ENCODE measurements at regions not wholly inside any gene's neighbourhood (a gene's known extent, or its start where the extent isn't known, plus 50 kb on each side); places are given as distances from the start of the nearest gene placed in this dataset.

GRCh38 chr10:128540128-128540762, 414.0 kb upstream of the MKI67 start:
- Histone ChIP-seq H3K27ac (no peak overlapping the region), H3K9me3 (no peaks in the 10 kb centered on the region), H3K36me3 (no peaks in the 10 kb centered on the region), H3K4me1 (no peaks in the 10 kb centered on the region), H3K4me3 (no peak overlapping the region), H3K27me3 (peaks cover 0 to 16% of the 10 kb centered on the region in 2 donors)
- TF ChIP-seq CTCF (IDR thresholded peaks at IDR 0.05) (no peak), POLR2A (IDR thresholded peaks at IDR 0.05) (no peak)
- DNase-seq, result no peak
- no peak for ATAC-seq
- 24% methylated on average over 18 of the region's 38 CpGs for WGBS (ENCODE audit: insufficient coverage, low coverage, low lambda C conversion rate, missing lambda C conversion rate)
- intact Hi-C loops (cut with DNase I), result no loop called here

- DNase-seq (no peak), ATAC-seq (peak in 2 of 4 donors; percentile 35 to 37)
- H3K36me3 ChIP-seq, result no peaks in the 10 kb centered on the region
- H3K9me3 ChIP-seq, result no peaks in the 10 kb centered on the region
- intact Hi-C loops (cut with DNase I), result no loop called here
- no peak overlapping the region for H3K27ac ChIP-seq
- TF ChIP-seq POLR2A (IDR thresholded peaks at IDR 0.05) (no peak), CTCF (IDR thresholded peaks at IDR 0.05) (peak in 1 of 4 donors; percentile 5)
- no peak overlapping the region for H3K4me3 ChIP-seq
- H3K27me3 ChIP-seq, result peaks cover 0 to 16% of the 10 kb centered on the region in 2 donors
- 3% methylated on average over 46 of the region's 46 CpGs for WGBS (ENCODE audit: insufficient coverage, low coverage, low lambda C conversion rate, missing lambda C conversion rate)
- H3K4me1 ChIP-seq, result no peaks in the 10 kb centered on the region
Measured at GRCh38 chr10:128540781-128541761, 414.8 kb upstream of the MKI67 start.

- no peak overlapping the region for H3K27ac ChIP-seq
- ATAC-seq (no peak), DNase-seq (no peak)
- H3K4me3 ChIP-seq, result no peak overlapping the region
- no peaks in the 10 kb centered on the region for H3K36me3 ChIP-seq
- no peaks in the 10 kb centered on the region for H3K9me3 ChIP-seq
- H3K27me3 ChIP-seq, result peaks cover 0 to 16% of the 10 kb centered on the region in 2 donors
- WGBS (ENCODE audit: insufficient coverage, low coverage, low lambda C conversion rate, missing lambda C conversion rate), result 43% methylated on average over 2 of the region's 2 CpGs
- intact Hi-C loops (cut with DNase I), result no loop called here
- no peaks in the 10 kb centered on the region for H3K4me1 ChIP-seq
- TF ChIP-seq CTCF (IDR thresholded peaks at IDR 0.05), result no peak
- TF ChIP-seq POLR2A (IDR thresholded peaks at IDR 0.05), result no peak
Measured at GRCh38 chr10:128541926-128542475, 415.8 kb upstream of the MKI67 start.

GRCh38 chr10:128542659-128543058, 416.4 kb upstream of the MKI67 start:
- WGBS (ENCODE audit: insufficient coverage, low coverage, low lambda C conversion rate, missing lambda C conversion rate), result 55% methylated on average over 7 of the region's 7 CpGs
- no peaks in the 10 kb centered on the region for H3K4me1 ChIP-seq
- intact Hi-C loops (cut with DNase I), result no loop called here
- no peak for ATAC-seq
- H3K27me3 ChIP-seq, result peaks cover 0 to 16% of the 10 kb centered on the region in 2 donors
- no peak overlapping the region for H3K27ac ChIP-seq
- H3K9me3 ChIP-seq, result no peaks in the 10 kb centered on the region
- no peak for DNase-seq
- H3K36me3 ChIP-seq, result no peaks in the 10 kb centered on the region
- no peak overlapping the region for H3K4me3 ChIP-seq
- TF ChIP-seq POLR2A (IDR thresholded peaks at IDR 0.05) (no peak), CTCF (IDR thresholded peaks at IDR 0.05) (no peak)
